ENCODE measurements at regions not wholly inside any gene's neighbourhood (a gene's known extent, or its start where the extent isn't known, plus 50 kb on each side); places are given as distances from the start of the nearest gene placed in this dataset.

GRCh38 chr12:86698641-86698980 is 442.4 kb upstream of the MGAT4C start:
- no peak for DNase-seq (ENCODE audit: low spot score)

DNA sequence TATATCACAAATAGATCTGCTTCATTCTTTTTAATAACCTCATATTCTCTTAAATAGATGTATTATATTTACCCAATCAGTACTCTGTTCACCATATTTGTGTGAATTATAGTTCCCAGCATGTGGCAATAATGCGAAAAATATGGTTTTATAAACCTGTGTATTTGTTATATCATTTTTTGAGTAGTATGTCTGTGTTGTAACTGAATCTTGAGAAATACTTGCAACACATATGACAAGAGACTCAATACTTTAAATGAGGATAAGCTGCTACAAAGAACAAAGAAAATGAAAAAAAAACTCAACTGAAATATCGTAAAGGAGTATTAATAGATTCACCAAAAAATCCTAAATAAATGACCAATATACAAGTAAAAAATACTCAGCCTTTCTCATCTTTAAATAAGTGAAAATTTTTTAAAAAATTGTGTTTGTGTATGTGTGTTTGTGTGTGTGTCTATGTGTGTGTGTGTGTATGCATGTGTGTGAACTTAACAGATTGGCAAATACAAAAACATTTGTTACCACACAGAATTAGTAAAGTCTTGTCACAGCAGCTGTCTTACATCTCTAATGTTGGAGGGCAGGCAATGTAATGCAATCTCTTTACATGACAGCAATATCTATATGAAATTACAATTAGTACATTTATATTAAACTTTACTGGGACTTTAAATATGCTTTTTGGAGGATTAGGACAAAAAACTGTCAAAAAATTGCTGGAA is 441.9 kb upstream of the MGAT4C start:
- no peak for DNase-seq (ENCODE audit: low spot score)

GRCh38 chr12:86683568-86684304 is 427.5 kb upstream of the MGAT4C start:
- DNase-seq (ENCODE audit: low spot score): no peak

DNA sequence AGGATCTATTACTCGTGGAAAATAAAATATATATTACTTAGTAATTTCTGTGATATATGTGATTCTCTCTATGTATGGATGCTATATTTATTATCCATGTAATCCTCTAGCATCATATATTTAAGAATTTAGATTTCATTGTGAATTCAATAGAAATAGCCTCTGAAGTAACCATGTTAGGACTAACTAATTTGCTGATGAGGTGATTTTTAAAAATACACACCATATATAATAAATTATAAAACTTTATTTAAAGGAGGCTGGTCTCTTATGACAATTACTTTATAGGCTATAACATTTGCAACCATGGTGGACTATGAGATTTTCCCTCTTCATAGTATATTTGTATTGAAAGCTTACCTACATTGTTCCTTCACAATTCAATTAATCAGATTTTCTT is 424.9 kb upstream of the MGAT4C start:
- no peak for DNase-seq (ENCODE audit: low spot score)

- no peak for DNase-seq (ENCODE audit: low spot score)
These were observed 419.0 kb upstream of the MGAT4C start for GRCh38 chr12:86675197-86675596.

GRCh38 chr12:86670986-86671385 is 414.8 kb upstream of the MGAT4C start:
- DNase-seq (ENCODE audit: low spot score): no peak

- DNase-seq (ENCODE audit: low spot score): peak; percentile 85
These were observed 412.8 kb upstream of the MGAT4C start for GRCh38 chr12:86669010-86669409.

DNA sequence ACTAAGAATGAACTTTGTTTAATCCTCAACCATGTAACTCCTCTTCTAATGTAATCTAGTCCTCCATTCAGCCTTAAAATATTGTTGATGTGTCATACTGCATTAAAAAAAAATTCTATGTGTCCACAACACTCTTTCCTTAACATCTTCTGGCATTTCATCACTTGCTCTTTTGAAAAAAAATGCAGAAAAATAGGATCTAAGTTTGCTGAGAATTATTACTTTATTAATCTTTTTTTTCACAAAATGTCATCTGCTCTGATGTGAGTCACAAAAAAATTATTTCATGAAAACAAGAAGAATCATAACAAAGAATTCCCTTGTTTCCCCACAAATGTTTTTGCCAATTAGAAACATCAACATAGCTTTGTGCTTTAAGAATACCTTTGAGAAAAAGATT is 410.1 kb upstream of the MGAT4C start:
- DNase-seq (ENCODE audit: low spot score): no peak

DNA sequence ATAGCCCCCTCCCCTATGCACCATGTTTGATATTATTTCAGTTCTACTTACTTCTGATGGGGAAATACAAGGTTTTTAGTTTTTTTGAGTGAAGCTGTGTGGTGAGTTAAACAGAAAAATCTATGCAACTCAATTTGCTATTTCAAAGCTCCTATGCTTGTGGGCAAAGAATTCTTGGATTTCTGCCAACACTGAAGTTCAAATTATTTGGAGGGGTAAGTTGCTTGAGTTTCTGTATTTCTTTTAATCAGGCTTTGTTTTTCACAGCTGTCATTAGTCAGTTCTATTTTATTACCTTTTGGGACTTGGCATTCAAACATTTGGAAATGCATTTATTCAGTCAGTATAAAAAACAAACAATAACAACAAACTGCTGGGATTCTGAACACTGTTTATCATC is 407.5 kb upstream of the MGAT4C start:
- no peak for DNase-seq (ENCODE audit: low spot score)

DNA sequence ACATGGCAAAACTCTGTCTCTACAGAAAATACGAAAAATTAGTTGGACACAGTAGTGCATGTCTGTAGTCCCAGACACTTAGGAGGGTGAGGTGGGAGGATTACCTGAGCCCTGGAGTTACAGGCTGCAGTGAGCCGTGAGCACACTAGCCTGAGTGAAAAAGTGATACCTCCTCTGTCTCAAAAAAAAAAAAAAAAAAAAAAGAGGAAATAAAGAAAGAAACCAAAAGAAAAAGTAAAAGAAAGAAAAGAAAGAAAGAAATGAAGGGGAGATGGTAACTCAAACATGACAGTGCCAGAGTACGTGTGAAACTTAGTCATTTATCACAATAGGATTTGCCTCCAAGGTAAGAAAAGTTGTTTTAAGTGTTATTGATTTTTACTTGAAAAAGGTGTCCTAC is 407.0 kb upstream of the MGAT4C start:
- no peak for DNase-seq (ENCODE audit: low spot score)

DNA sequence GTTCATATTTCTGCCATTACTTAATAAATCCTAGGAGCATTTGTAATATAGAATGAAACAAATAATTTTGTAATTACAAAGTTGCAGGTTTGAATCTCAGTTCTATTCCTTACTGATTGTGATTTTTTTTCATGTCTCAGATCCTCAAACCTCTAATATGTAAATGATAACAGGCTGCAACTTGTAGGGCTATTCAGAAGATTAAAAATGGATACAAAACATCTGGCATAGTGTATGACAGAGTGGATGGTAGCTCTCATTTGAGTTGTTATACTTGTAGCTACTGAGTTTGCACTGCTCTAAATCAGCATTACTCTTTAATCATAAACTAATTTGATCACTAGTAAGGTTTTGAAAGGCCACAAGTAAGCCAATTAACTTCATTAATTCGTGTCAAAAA is 406.3 kb upstream of the MGAT4C start:
- DNase-seq (ENCODE audit: low spot score): no peak

- peak; percentile 20 for DNase-seq (ENCODE audit: low spot score)
These were observed 404.4 kb upstream of the MGAT4C start for GRCh38 chr12:86660488-86661147.

GRCh38 chr12:86659985-86660384 is 403.8 kb upstream of the MGAT4C start:
- peak; percentile 8 for DNase-seq (ENCODE audit: low spot score)

GRCh38 chr12:86658303-86658702 is 402.1 kb upstream of the MGAT4C start:
- no peak for DNase-seq (ENCODE audit: low spot score)

- no peak for DNase-seq (ENCODE audit: low spot score)
These were observed 391.6 kb upstream of the MGAT4C start for GRCh38 chr12:86647800-86648199.

GRCh38 chr12:86634456-86635410 is 378.5 kb upstream of the MGAT4C start:
- DNase-seq (ENCODE audit: low spot score): no peak

GRCh38 chr12:86627001-86627400 is 370.8 kb upstream of the MGAT4C start:
- no peak for DNase-seq (ENCODE audit: low spot score)

DNA sequence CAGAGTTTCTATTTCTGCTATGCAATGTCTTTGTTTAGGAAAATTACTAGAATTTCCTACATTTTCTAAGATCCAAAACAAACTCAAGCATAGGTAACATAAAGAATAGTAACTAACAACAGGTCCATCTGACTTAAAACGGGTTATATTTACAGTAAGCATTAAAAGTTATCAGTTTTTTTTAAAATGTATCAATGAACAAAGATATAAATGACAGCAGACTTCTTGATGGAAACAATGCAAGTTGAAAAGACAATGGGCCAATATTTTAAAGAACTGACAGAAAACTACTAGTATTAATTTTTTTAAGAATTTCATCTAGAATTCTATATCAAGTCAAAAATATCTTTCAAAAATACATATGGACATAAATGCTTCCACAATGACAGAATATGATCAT is 367.1 kb upstream of the MGAT4C start:
- no peak for DNase-seq (ENCODE audit: low spot score)

- no peak for DNase-seq (ENCODE audit: low spot score)
These were observed 365.8 kb upstream of the MGAT4C start for GRCh38 chr12:86621957-86622356.

- DNase-seq (ENCODE audit: low spot score): no peak
These were observed 357.1 kb upstream of the MGAT4C start for GRCh38 chr12:86613311-86613710.

DNA sequence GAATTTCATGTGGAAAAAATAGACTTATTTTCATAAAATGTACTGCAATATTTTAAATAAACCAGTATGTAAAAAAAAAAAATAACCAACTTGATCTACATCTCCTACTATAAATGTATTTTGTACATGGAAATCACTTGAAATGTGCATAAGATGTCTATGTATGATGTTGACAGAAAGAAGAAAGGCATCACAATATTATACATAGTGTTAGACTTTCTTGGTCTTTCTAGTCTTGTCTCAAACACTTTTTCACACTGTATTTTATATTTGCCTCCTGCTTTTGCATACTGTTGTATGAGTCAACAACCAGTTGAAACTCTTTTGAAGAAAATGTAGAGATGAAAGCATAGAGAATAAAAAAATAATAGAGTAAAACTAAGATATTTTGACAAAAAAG is 352.4 kb upstream of the MGAT4C start:
- DNase-seq (ENCODE audit: low spot score): no peak
